ENCODE measurements at regions not wholly inside any gene's neighbourhood (a gene's known extent, or its start where the extent isn't known, plus 50 kb on each side); places are given as distances from the start of the nearest gene placed in this dataset.

GRCh38 chr2:41483982-41484857 lies 563.6 kb upstream of the PKDCC start:
- no peak overlapping the region for H3K9ac ChIP-seq
- peaks cover 16% of the 10 kb centered on the region for H3K4me1 ChIP-seq
- H3K27me3 ChIP-seq = no peaks in the 10 kb centered on the region
- no peaks in the 10 kb centered on the region for H3K9me3 ChIP-seq
- H3K27ac ChIP-seq = no peak overlapping the region
- H3K4me3 ChIP-seq = no peak overlapping the region
- no peaks in the 10 kb centered on the region for H3K36me3 ChIP-seq
- H4K20me1 ChIP-seq = no peaks in the 10 kb centered on the region
- H3K4me2 ChIP-seq = no peak overlapping the region
- no peak for TF ChIP-seq Cebpa-rat (IDR thresholded peaks at IDR 0.05)

GRCh38 chr2:41484858-41485234 lies 563.0 kb upstream of the PKDCC start:
- Histone ChIP-seq H3K27ac (no peak overlapping the region), H3K4me1 (peaks cover 22% of the 10 kb centered on the region), H3K9ac (no peak overlapping the region), H3K27me3 (no peaks in the 10 kb centered on the region), H3K36me3 (no peaks in the 10 kb centered on the region), H4K20me1 (no peaks in the 10 kb centered on the region), H3K4me3 (no peak overlapping the region), H3K9me3 (no peaks in the 10 kb centered on the region), H3K4me2 (no peak overlapping the region)
- no peak for TF ChIP-seq Cebpa-rat (IDR thresholded peaks at IDR 0.05)

- peaks cover 27% of the 10 kb centered on the region for H3K4me1 ChIP-seq
- no peak overlapping the region for H3K4me3 ChIP-seq
- TF ChIP-seq Cebpa-rat (IDR thresholded peaks at IDR 0.05) = no peak
- no peak overlapping the region for H3K4me2 ChIP-seq
- no peak overlapping the region for H3K9ac ChIP-seq
- H3K9me3 ChIP-seq = no peaks in the 10 kb centered on the region
- H3K36me3 ChIP-seq = no peaks in the 10 kb centered on the region
- no peaks in the 10 kb centered on the region for H4K20me1 ChIP-seq
- H3K27me3 ChIP-seq = no peaks in the 10 kb centered on the region
- no peak overlapping the region for H3K27ac ChIP-seq
Observed at GRCh38 chr2:41486948-41487347, 560.9 kb upstream of the PKDCC start.

GRCh38 chr2:41488888-41489287 lies 558.9 kb upstream of the PKDCC start:
- Histone ChIP-seq H3K27ac (no peak overlapping the region), H3K36me3 (0 out of 2 replicates have a peak, but pooled peaks cover 1% of the 10 kb centered on the region), H3K27me3 (no peaks in the 10 kb centered on the region), H3K4me1 (peaks cover 27% of the 10 kb centered on the region), H3K4me2 (peak overlapping the region; percentile 31), H3K9me3 (peaks cover 7% of the 10 kb centered on the region), H3K9ac (no peak overlapping the region), H4K20me1 (no peaks in the 10 kb centered on the region), H3K4me3 (no peak overlapping the region)
- TF ChIP-seq Cebpa-rat (IDR thresholded peaks at IDR 0.05) = no peak

- no peaks in the 10 kb centered on the region for H4K20me1 ChIP-seq
- 0 out of 2 replicates have a peak, but pooled peaks cover 3% of the 10 kb centered on the region for H3K36me3 ChIP-seq
- peaks cover 15% of the 10 kb centered on the region for H3K9me3 ChIP-seq
- H3K9ac ChIP-seq = no peak overlapping the region
- H3K4me2 ChIP-seq = no peak overlapping the region
- H3K27ac ChIP-seq = no peak overlapping the region
- H3K4me1 ChIP-seq = peaks cover 27% of the 10 kb centered on the region
- no peak overlapping the region for H3K4me3 ChIP-seq
- no peak for TF ChIP-seq Cebpa-rat (IDR thresholded peaks at IDR 0.05)
- H3K27me3 ChIP-seq = no peaks in the 10 kb centered on the region
Observed at GRCh38 chr2:41489638-41490037, 558.2 kb upstream of the PKDCC start.

GRCh38 chr2:41495050-41495449 lies 552.8 kb upstream of the PKDCC start:
- Histone ChIP-seq H3K9me3 (peaks cover 68% of the 10 kb centered on the region), H3K9ac (no peak overlapping the region)
- TF ChIP-seq Cebpa-rat (IDR thresholded peaks at IDR 0.05) = no peak

GRCh38 chr2:41496908-41497307 lies 550.9 kb upstream of the PKDCC start:
- H3K36me3 ChIP-seq = peaks cover 3% of the 10 kb centered on the region; the same call in 1 of the 2 replicates
- no peak overlapping the region for H3K9ac ChIP-seq
- H3K4me3 ChIP-seq = no peak overlapping the region
- no peak for TF ChIP-seq Cebpa-rat (IDR thresholded peaks at IDR 0.05)
- no peak overlapping the region for H3K4me2 ChIP-seq
- H3K27me3 ChIP-seq = no peaks in the 10 kb centered on the region
- no peak overlapping the region for H3K27ac ChIP-seq
- no peaks in the 10 kb centered on the region for H4K20me1 ChIP-seq
- H3K9me3 ChIP-seq = peaks cover 87% of the 10 kb centered on the region
- no peaks in the 10 kb centered on the region for H3K4me1 ChIP-seq

More at GRCh38 chr2:41495050-41495449, 552.8 kb upstream of the PKDCC start:
- Histone ChIP-seq H3K36me3 (peaks cover 3% of the 10 kb centered on the region; the same call in 1 of the 2 replicates), H3K4me1 (peaks cover 5% of the 10 kb centered on the region; the same call in 1 of the 2 replicates), H3K4me3 (no peak overlapping the region), H3K27me3 (no peaks in the 10 kb centered on the region), H3K27ac (no peak overlapping the region), H3K4me2 (no peak overlapping the region), H4K20me1 (no peaks in the 10 kb centered on the region)

- Histone ChIP-seq H3K4me3 (no peak overlapping the region), H3K27me3 (no peaks in the 10 kb centered on the region), H3K9ac (no peak overlapping the region), H4K20me1 (no peaks in the 10 kb centered on the region), H3K27ac (no peak overlapping the region), H3K4me1 (no peaks in the 10 kb centered on the region), H3K36me3 (peaks cover 3% of the 10 kb centered on the region; the same call in 1 of the 2 replicates), H3K4me2 (no peak overlapping the region), H3K9me3 (peaks cover 87% of the 10 kb centered on the region)
- no peak for TF ChIP-seq Cebpa-rat (IDR thresholded peaks at IDR 0.05)
Observed at GRCh38 chr2:41498781-41499180, 549.0 kb upstream of the PKDCC start.

- H3K9me3 ChIP-seq = peaks cover 66% of the 10 kb centered on the region
- H3K4me1 ChIP-seq = no peaks in the 10 kb centered on the region
- no peaks in the 10 kb centered on the region for H3K36me3 ChIP-seq
- no peaks in the 10 kb centered on the region for H4K20me1 ChIP-seq
- TF ChIP-seq Cebpa-rat (IDR thresholded peaks at IDR 0.05) = no peak
- no peak overlapping the region for H3K4me2 ChIP-seq
- no peaks in the 10 kb centered on the region for H3K27me3 ChIP-seq
- no peak overlapping the region for H3K9ac ChIP-seq
- no peak overlapping the region for H3K4me3 ChIP-seq
- H3K27ac ChIP-seq = no peak overlapping the region
Observed at GRCh38 chr2:41500895-41501294, 546.9 kb upstream of the PKDCC start.

- no peaks in the 10 kb centered on the region for H4K20me1 ChIP-seq
- H3K4me1 ChIP-seq = no peaks in the 10 kb centered on the region
- no peak for TF ChIP-seq Cebpa-rat (IDR thresholded peaks at IDR 0.05)
- no peak overlapping the region for H3K4me2 ChIP-seq
- no peaks in the 10 kb centered on the region for H3K27me3 ChIP-seq
- peaks cover 47% of the 10 kb centered on the region for H3K9me3 ChIP-seq
- no peak overlapping the region for H3K27ac ChIP-seq
- no peaks in the 10 kb centered on the region for H3K36me3 ChIP-seq
- H3K9ac ChIP-seq = no peak overlapping the region
- no peak overlapping the region for H3K4me3 ChIP-seq
Observed at GRCh38 chr2:41502752-41503151, 545.1 kb upstream of the PKDCC start.
